Caki2 (cell line): ENCODE measurements at regions not wholly inside any gene's neighbourhood (a gene's known extent, or its start where the extent isn't known, plus 50 kb on each side); places are given as distances from the start of the nearest gene placed in this dataset.

Experiments
- DNase-seq: peaks from one replicate; pipeline ENCODE4 v3.0.0-alpha.2; 2015; ENCODE audit warnings: low read depth
- in situ Hi-C: cut with HindIII; loops from 2 replicates; pipeline ENCODE4 v1.10.0; 2016; ENCODE audit warnings: low sequenced_read_pairs, low pct_unique_long_range_greater_than_20kb, mixed read lengths

GRCh38 chr3:148234536-148234935 is 463.2 kb upstream of the AGTR1 start:
- DNase-seq, result no peak
- in situ Hi-C loops, result no loop called here

- no peak for DNase-seq
- in situ Hi-C loops, result no loop called here
Measured at GRCh38 chr3:148235566-148235965, 462.1 kb upstream of the AGTR1 start.

GRCh38 chr3:148238421-148238821 is 459.3 kb upstream of the AGTR1 start:
- in situ Hi-C loops, result no loop called here
- DNase-seq, result no peak

GRCh38 chr3:148240351-148240750 is 457.4 kb upstream of the AGTR1 start:
- in situ Hi-C loops, result no loop called here
- DNase-seq, result no peak

- no peak for DNase-seq
- in situ Hi-C loops, result no loop called here
Measured at GRCh38 chr3:148243609-148244008, 454.1 kb upstream of the AGTR1 start.

GRCh38 chr3:148246291-148246923 is 451.3 kb upstream of the AGTR1 start:
- no peak for DNase-seq
- in situ Hi-C loops, result no loop called here

- in situ Hi-C loops, result no loop called here
- no peak for DNase-seq
Measured at GRCh38 chr3:148253713-148254112, 444.0 kb upstream of the AGTR1 start.

GRCh38 chr3:148254402-148254801 is 443.3 kb upstream of the AGTR1 start:
- no peak for DNase-seq
- in situ Hi-C loops, result no loop called here

- in situ Hi-C loops, result no loop called here
- DNase-seq, result no peak
Measured at GRCh38 chr3:148255981-148256969, 441.4 kb upstream of the AGTR1 start.

GRCh38 chr3:148262980-148263379 is 434.7 kb upstream of the AGTR1 start:
- in situ Hi-C loops, result no loop called here
- DNase-seq, result no peak

GRCh38 chr3:148265841-148266240 is 431.9 kb upstream of the AGTR1 start:
- in situ Hi-C loops, result no loop called here
- no peak for DNase-seq

- in situ Hi-C loops, result no loop called here
- no peak for DNase-seq
Measured at GRCh38 chr3:148266341-148266740, 431.4 kb upstream of the AGTR1 start.

- in situ Hi-C loops, result no loop called here
- no peak for DNase-seq
Measured at GRCh38 chr3:148269816-148270215, 427.9 kb upstream of the AGTR1 start.

- no peak for DNase-seq
- in situ Hi-C loops, result no loop called here
Measured at GRCh38 chr3:148280623-148281242, 417.0 kb upstream of the AGTR1 start.

- no peak for DNase-seq
- in situ Hi-C loops, result no loop called here
Measured at GRCh38 chr3:148289159-148289558, 408.5 kb upstream of the AGTR1 start.

GRCh38 chr3:148297013-148297412 is 400.7 kb upstream of the AGTR1 start:
- in situ Hi-C loops, result no loop called here
- DNase-seq, result no peak

GRCh38 chr3:148307443-148307843 is 390.3 kb upstream of the AGTR1 start:
- no peak for DNase-seq
- in situ Hi-C loops, result no loop called here

- in situ Hi-C loops, result no loop called here
- DNase-seq, result peak; percentile 24
Measured at GRCh38 chr3:148309390-148310035, 388.2 kb upstream of the AGTR1 start.

- DNase-seq, result no peak
- in situ Hi-C loops, result no loop called here
Measured at GRCh38 chr3:148315756-148316155, 381.9 kb upstream of the AGTR1 start.
